Progenitor cell of endocrine pancreas (in vitro differentiated cells): ENCODE measurements at regions not wholly inside any gene's neighbourhood (a gene's known extent, or its start where the extent isn't known, plus 50 kb on each side); places are given as distances from the start of the nearest gene placed in this dataset.
"Not testable (repeated sequence)": the region's sequence is repeated elsewhere in the genome, so short reads cannot be mapped to it uniquely, and the experiment has no call there.

Experiments
- DNase-seq: peaks from one replicate; pipeline ENCODE4 v3.0.0; 2021; ENCODE audit warnings: low spot score; ENCODE audit not compliant: unreplicated experiment
- H3K27ac Mint-ChIP-seq: 2 replicates; pipeline ENCODE4 v1.8.0; 2021; ENCODE audit warnings: mild to moderate bottlenecking, moderate library complexity, mixed read lengths
- H3K27me3 Mint-ChIP-seq: 2 replicates; pipeline ENCODE4 v1.8.0; 2021; ENCODE audit warnings: mixed read lengths
- H3K36me3 Mint-ChIP-seq: 2 replicates; pipeline ENCODE4 v1.8.0; 2022; ENCODE audit warnings: mixed read lengths; ENCODE audit not compliant: insufficient read depth
- H3K4me1 Mint-ChIP-seq: 2 replicates; pipeline ENCODE4 v1.8.0; 2021; ENCODE audit warnings: low read depth, mixed read lengths
- H3K4me3 Mint-ChIP-seq: 2 replicates; pipeline ENCODE4 v1.8.0; 2021; ENCODE audit warnings: low read depth, mild to moderate bottlenecking, moderate library complexity, mixed read lengths
- H3K9me3 Mint-ChIP-seq: 2 replicates; pipeline ENCODE4 v1.8.0; 2021; ENCODE audit warnings: low read depth, mixed read lengths
- CTCF ChIP-seq: fragments of 200-600 bp; sonication (generic); IDR thresholded peaks from one replicate; pipeline ENCODE4 v1.5.0; 2021; ENCODE audit warnings: antibody characterized with exemption, mild to moderate bottlenecking; ENCODE audit not compliant: unreplicated experiment

DNA sequence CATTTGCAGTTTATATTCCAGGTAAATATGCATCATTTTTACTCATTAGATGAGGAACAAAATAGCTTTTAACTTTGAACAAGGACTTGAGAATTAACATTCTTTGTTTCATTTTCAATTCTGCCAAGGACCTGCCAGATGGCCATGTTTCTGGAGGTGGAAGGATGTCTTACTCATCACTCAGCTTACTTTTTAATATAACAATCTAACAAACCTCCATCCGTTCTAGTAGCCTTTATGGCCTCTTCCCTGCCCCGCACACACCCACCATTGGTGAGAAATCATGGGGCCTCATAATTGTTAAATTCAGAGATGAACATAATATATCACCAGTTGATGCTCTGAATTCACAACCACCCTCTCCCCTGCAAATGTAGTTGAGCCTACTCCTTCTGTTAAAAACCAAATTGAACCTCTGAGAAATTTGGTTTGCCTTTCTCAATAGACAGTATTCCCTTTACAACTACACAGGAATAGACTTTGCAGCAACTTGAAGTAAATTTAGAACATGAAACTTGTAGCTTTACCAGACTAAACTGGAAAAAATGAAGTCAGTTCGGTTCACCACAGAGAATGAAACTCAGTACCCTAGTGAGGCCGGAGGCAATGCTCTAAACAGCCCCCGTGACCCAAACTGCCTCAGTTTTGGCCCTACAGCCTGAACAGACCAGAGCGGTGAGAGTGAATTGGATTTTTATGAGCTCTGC, 50.1 kb upstream of the ACSL4 start:
- no peak for DNase-seq
- no peak overlapping the region for H3K4me3 Mint-ChIP-seq
- H3K36me3 Mint-ChIP-seq, result no peaks in the 10 kb centered on the region
- H3K4me1 Mint-ChIP-seq, result no peaks in the 10 kb centered on the region
- H3K27ac Mint-ChIP-seq, result no peak overlapping the region
- H3K9me3 Mint-ChIP-seq, result no peaks in the 10 kb centered on the region
- TF ChIP-seq CTCF, result no peak
- H3K27me3 Mint-ChIP-seq, result peaks cover 3% of the 10 kb centered on the region

DNA sequence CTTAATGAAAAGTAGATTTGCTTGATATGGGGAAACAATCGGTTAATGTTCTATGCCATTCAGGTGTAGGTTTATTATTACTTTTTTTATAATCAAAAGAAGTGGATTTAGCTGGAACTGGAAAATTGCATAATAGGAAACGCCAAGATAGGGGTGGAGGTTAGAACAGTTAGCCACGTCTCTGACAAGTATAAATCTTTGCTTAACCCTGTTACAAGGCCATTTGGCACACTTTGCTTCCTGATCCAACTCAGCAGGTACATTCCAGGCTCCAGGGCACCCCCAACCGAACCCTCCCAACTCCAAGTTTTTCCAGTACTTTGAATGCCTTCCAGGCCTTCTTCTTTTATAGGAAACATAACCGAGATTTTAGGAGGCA, 50.6 kb upstream of the ACSL4 start:
- no peaks in the 10 kb centered on the region for H3K36me3 Mint-ChIP-seq
- H3K27ac Mint-ChIP-seq, result no peak overlapping the region

DNA sequence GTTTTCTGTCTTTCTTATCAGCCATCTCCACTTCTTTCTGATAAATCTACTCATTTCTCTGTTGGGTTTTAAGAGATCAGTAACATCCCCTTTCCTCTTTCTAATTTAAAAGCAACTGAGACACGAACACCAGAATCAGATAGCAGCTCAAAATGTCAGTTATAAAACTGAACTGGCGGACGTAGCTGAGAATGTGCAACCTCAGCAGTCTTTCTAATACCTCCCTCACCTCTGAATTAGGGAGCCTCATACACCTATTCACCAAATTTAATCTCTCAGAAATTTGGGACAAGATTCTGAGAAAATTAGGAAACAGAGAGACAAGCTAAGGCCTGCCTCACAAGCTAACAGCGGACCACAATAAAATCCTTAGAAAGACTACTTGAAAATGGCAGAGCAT, 52.0 kb upstream of the ACSL4 start:
- no peaks in the 10 kb centered on the region for H3K36me3 Mint-ChIP-seq
- H3K4me3 Mint-ChIP-seq, result no peak overlapping the region
- no peak overlapping the region for H3K27ac Mint-ChIP-seq
- peaks cover 3% of the 10 kb centered on the region for H3K27me3 Mint-ChIP-seq
- no peaks in the 10 kb centered on the region for H3K9me3 Mint-ChIP-seq
- no peak for DNase-seq
- H3K4me1 Mint-ChIP-seq, result no peaks in the 10 kb centered on the region
- no peak for TF ChIP-seq CTCF

More for the DNA sequence above, 50.6 kb upstream of the ACSL4 start:
- Mint-ChIP-seq H3K4me3 (no peak overlapping the region), H3K9me3 (no peaks in the 10 kb centered on the region), H3K4me1 (no peaks in the 10 kb centered on the region), H3K27me3 (peaks cover 3% of the 10 kb centered on the region)
- TF ChIP-seq CTCF, result no peak
- DNase-seq, result no peak

- not testable (repeated sequence) for H3K36me3 Mint-ChIP-seq, H3K4me1 Mint-ChIP-seq, DNase-seq, H3K4me3 Mint-ChIP-seq, H3K27me3 Mint-ChIP-seq, H3K27ac Mint-ChIP-seq, H3K9me3 Mint-ChIP-seq
These were observed 57.5 kb upstream of the ACSL4 start for GRCh38 chrX:109790511-109790910.

GRCh38 chrX:109793191-109793590, 60.1 kb upstream of the ACSL4 start:
- no peak for TF ChIP-seq CTCF
- Mint-ChIP-seq H3K27ac (no peak overlapping the region), H3K9me3 (peaks cover 7% of the 10 kb centered on the region), H3K27me3 (no peaks in the 10 kb centered on the region), H3K4me3 (no peak overlapping the region), H3K4me1 (peaks cover 4% of the 10 kb centered on the region), H3K36me3 (no peaks in the 10 kb centered on the region)
- no peak for DNase-seq

GRCh38 chrX:109795682-109796081, 62.6 kb upstream of the ACSL4 start:
- peaks cover 11% of the 10 kb centered on the region for H3K9me3 Mint-ChIP-seq
- H3K4me1 Mint-ChIP-seq, result peaks cover 4% of the 10 kb centered on the region
- H3K27ac Mint-ChIP-seq, result no peak overlapping the region
- no peak for TF ChIP-seq CTCF
- H3K27me3 Mint-ChIP-seq, result no peaks in the 10 kb centered on the region
- no peaks in the 10 kb centered on the region for H3K36me3 Mint-ChIP-seq
- no peak for DNase-seq
- H3K4me3 Mint-ChIP-seq, result no peak overlapping the region
